ENCODE measurements at regions not wholly inside any gene's neighbourhood (a gene's known extent, or its start where the extent isn't known, plus 50 kb on each side); places are given as distances from the start of the nearest gene placed in this dataset.

GRCh38 chr7:142587578-142588191 lies 161.6 kb upstream of the PRSS1 start:
- peak overlapping the region; percentile 65; the same call in 1 of the 2 replicates for H3K18ac ChIP-seq (ENCODE audit: low read depth, low read length)
- no peaks in the 10 kb centered on the region for H3K79me1 ChIP-seq (ENCODE audit: low read depth in 1 of 2, low read length in 2 of 2)
- H2AFZ ChIP-seq (replicated peaks; ENCODE audit: low read length, poor library complexity), result peak overlapping the region; percentile 78
- TF ChIP-seq POLR2A (IDR thresholded peaks at IDR 0.05; ENCODE audit: low read depth, low read length), result no peak
- peak; percentile 99 for TF ChIP-seq CTCF (conservative IDR thresholded peaks at IDR 0.05; ENCODE audit: low read depth, low read length)
- TF ChIP-seq CEBPB (IDR thresholded peaks at IDR 0.05; ENCODE audit: low read depth, low read length), result peak; percentile 71
- peak; percentile 53 for TF ChIP-seq SMC3 (IDR thresholded peaks at IDR 0.05; ENCODE audit: low read depth, low read length)
- TF ChIP-seq RAD21 (IDR thresholded peaks at IDR 0.05; ENCODE audit: low read length), result peak; percentile 43
- H2BK15ac ChIP-seq (ENCODE audit: low read depth, low read length), result peak overlapping the region; percentile 72; the same call in 2 of the 3 replicates
- no peaks in the 10 kb centered on the region for H3K27me3 ChIP-seq (ENCODE audit: control insufficient read depth, insufficient read depth, low read length)
- H4K5ac ChIP-seq (ENCODE audit: low read depth, low read length), result peak overlapping the region; percentile 83; the same call in 1 of the 2 replicates
- H3K23ac ChIP-seq (ENCODE audit: low read depth, low read length), result no peak overlapping the region
- H3K27ac ChIP-seq (ENCODE audit: insufficient read depth, low read length), result no peak overlapping the region
- H2AK5ac ChIP-seq (ENCODE audit: low read depth, low read length), result no peak overlapping the region
- H3K9ac ChIP-seq (ENCODE audit: low read depth, low read length), result no peak overlapping the region
- peak overlapping the region; percentile 23 to 85; a peak in 3 of 4 replicates for H4K8ac ChIP-seq (ENCODE audit: low read depth in 2 of 2, low read length in 2 of 2)
- H2BK120ac ChIP-seq (ENCODE audit: low read depth, low read length), result peak overlapping the region; percentile 55; the same call in 1 of the 2 replicates
- no peak overlapping the region for H3K4me3 ChIP-seq (ENCODE audit: insufficient read depth, low read depth, low read length)
- H3K9me1 ChIP-seq (ENCODE audit: insufficient read depth, low read length), result peaks cover 5% of the 10 kb centered on the region
- dilution Hi-C loops (cut with HindIII; ENCODE audit: low sequenced_read_pairs, unreplicated experiment), result no loop called here
- H2BK5ac ChIP-seq (ENCODE audit: low read depth, low read length, poor library complexity, severe bottlenecking), result no peak overlapping the region
- no TSS peak for BruUV-seq (replicated peaks)
- H3K14ac ChIP-seq (replicated peaks; ENCODE audit: low read depth, low read length), result peak overlapping the region; percentile 18
- in situ Hi-C loops (cut with MboI; ENCODE audit: low sequenced_read_pairs), result no loop called here
- ATAC-seq (ENCODE audit: low read depth), result peak; percentile 84
- peaks cover 7% of the 10 kb centered on the region for H3K4me1 ChIP-seq (ENCODE audit: control insufficient read depth, insufficient read depth, low read length)
- no peaks in the 10 kb centered on the region for H3K9me3 ChIP-seq (ENCODE audit: control insufficient read depth, insufficient read depth, low read length)
- POLR2A ChIA-PET (ENCODE audit: unreplicated experiment), result no interaction called here
- CTCF ChIA-PET, result interaction anchor here (0.6 to 3.1 kb wide), 21 partner anchors 15 to 1874 kb away, joined by 3 to 24 read pairs (median 5); no protein-coding TSS in a partner anchor
- no peaks in the 10 kb centered on the region for H3K36me3 ChIP-seq (ENCODE audit: control insufficient read depth, insufficient read depth, low read length)
- peak overlapping the region; percentile 58; the same call in 1 of the 2 replicates for H2BK20ac ChIP-seq (ENCODE audit: low read depth, low read length)
- H3K4me2 ChIP-seq (ENCODE audit: low read depth, low read length), result peak overlapping the region; percentile 34; the same call in 1 of the 2 replicates
- peak overlapping the region; percentile 23 for H3K4ac ChIP-seq (ENCODE audit: low read depth, low read length)
- no peaks in the 10 kb centered on the region for H4K20me1 ChIP-seq (ENCODE audit: insufficient read depth, low read length)
- no peak overlapping the region for H2AK9ac ChIP-seq (replicated peaks; ENCODE audit: low read depth, low read length, poor library complexity)
- H4K91ac ChIP-seq (ENCODE audit: insufficient read depth, low read depth, low read length), result no peak overlapping the region; the same call in 1 of the 2 replicates
- peak; percentile 81 for DNase-seq
- 80% methylated on average over 3 of the region's 5 CpGs; no CpG with 5 or more reads in 1 of the 2 experiments for WGBS, 2 experiments (ENCODE audit: extremely low coverage in 2 of 2, insufficient read length in 1 of 2)
- H3K56ac ChIP-seq (ENCODE audit: extremely low read depth, insufficient read depth, low read length), result no peak overlapping the region
- intact Hi-C loops (cut with micrococcal nuclease), result loop anchor here (1.0 kb wide), 1 partner anchor 52 kb away; no protein-coding TSS in a partner anchor
